ENCODE measurements at regions not wholly inside any gene's neighbourhood (a gene's known extent, or its start where the extent isn't known, plus 50 kb on each side); places are given as distances from the start of the nearest gene placed in this dataset.

DNA sequence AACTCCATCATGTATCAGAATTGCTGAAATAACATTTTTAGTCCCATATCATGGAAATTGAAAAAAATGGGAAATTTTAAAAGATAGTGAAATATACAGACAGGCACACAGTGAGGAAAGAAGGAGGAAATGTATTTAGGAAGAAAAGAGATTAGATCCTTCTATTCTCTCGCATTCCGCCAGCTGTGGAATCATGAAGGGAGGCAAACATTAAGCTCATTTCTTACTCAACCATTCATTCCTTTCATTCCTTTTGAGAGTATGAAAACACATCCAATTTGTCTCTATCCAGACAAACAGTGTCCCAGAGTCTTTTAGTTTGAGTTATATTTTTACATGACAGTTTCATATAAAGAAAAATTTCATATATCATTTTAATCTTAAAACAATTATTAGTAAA, 52.5 kb upstream of the KCNMB2 start:
- TF ChIP-seq POLR2A (IDR thresholded peaks at IDR 0.05) = no peak
- intact Hi-C loops (cut with DNase I) = no loop called here
- no peak for DNase-seq
- H3K36me3 ChIP-seq = no peaks in the 10 kb centered on the region
- H3K27me3 ChIP-seq = peaks cover 0 to 72% (median 0%) of the 10 kb centered on the region in 4 donors
- no peak overlapping the region for H3K27ac ChIP-seq
- WGBS, 2 donors = 78 to 88% methylated on average over 2 of the region's 2 CpGs
- no peaks in the 10 kb centered on the region for H3K9me3 ChIP-seq
- H3K4me1 ChIP-seq = no peaks in the 10 kb centered on the region
- H3K4me3 ChIP-seq = no peak overlapping the region

- DNase-seq = no peak
Observed at GRCh38 chr3:178485756-178486155, 50.5 kb upstream of the KCNMB2 start.

More at GRCh38 chr3:178485756-178486155, 50.5 kb upstream of the KCNMB2 start:
- Histone ChIP-seq H3K27me3 (peaks cover 0 to 61% (median 0%) of the 10 kb centered on the region in 4 donors), H3K9me3 (no peaks in the 10 kb centered on the region), H3K4me3 (no peak overlapping the region), H3K36me3 (no peaks in the 10 kb centered on the region), H3K27ac (no peak overlapping the region), H3K4me1 (no peaks in the 10 kb centered on the region)
- no peak for TF ChIP-seq POLR2A (IDR thresholded peaks at IDR 0.05)
- TF ChIP-seq, protein P1, sequence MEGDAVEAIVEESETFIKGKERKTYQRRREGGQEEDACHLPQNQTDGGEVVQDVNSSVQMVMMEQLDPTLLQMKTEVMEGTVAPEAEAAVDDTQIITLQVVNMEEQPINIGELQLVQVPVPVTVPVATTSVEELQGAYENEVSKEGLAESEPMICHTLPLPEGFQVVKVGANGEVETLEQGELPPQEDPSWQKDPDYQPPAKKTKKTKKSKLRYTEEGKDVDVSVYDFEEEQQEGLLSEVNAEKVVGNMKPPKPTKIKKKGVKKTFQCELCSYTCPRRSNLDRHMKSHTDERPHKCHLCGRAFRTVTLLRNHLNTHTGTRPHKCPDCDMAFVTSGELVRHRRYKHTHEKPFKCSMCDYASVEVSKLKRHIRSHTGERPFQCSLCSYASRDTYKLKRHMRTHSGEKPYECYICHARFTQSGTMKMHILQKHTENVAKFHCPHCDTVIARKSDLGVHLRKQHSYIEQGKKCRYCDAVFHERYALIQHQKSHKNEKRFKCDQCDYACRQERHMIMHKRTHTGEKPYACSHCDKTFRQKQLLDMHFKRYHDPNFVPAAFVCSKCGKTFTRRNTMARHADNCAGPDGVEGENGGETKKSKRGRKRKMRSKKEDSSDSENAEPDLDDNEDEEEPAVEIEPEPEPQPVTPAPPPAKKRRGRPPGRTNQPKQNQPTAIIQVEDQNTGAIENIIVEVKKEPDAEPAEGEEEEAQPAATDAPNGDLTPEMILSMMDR (IDR thresholded peaks at IDR 0.05) = no peak
- WGBS, 2 donors = 43 to 65% methylated on average over 4 of the region's 4 CpGs
- intact Hi-C loops (cut with DNase I) = no loop called here

Small RNA genes in the stretch of these regions (small RNA-seq; reads per million reads assigned to genes)
- 0 reads per million in 4 donors for gene RF00425
- 0 reads per million in 4 donors for gene RN7SKP52
- gene RNA5SP148 = 0 reads per million in 4 donors
- 0 reads per million in 4 donors for gene RNU6-1120P
